GM18520 (cell line): ENCODE measurements at regions not wholly inside any gene's neighbourhood (a gene's known extent, or its start where the extent isn't known, plus 50 kb on each side); places are given as distances from the start of the nearest gene placed in this dataset.
"Not testable (repeated sequence)": the region's sequence is repeated elsewhere in the genome, so short reads cannot be mapped to it uniquely, and the experiment has no call there.

Experiments
- ATAC-seq: cut with Tn5 transposase; IDR thresholded peaks from one replicate; pipeline ENCODE4 v1.9.1; 2021; ENCODE audit not compliant: unreplicated experiment

DNA sequence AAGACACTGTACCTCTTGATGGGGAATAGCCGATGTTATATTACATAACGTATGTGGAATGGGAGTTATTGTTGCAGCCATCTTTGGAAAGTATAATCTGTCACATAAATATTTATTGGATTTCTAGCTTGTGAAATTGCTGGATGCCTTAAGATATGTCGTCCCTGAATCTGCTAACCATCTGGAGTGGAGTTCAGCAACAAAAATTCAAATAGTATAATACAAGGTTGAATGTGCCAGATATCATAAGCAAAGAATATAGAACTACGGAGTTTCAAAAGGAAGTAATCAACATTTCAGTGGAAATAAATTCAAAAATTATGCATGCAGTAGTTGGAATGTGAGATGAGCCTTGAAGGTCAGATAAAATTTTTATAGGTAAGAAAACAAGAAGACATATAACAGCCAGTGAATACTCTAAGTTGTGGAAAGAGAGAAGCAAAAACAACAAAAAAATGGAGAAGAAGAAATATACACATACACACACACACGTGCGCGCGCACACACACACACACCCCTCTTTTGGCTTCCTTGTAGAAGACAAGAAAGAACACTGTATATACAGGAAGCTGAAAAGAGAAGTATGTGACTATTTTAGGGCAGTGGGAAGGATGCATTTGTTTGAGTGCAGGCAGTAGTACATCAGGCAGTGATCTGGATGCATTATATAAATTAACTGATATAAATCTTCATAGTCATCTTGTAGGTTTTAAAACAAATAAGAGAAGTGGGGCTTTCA is 516.7 kb downstream of the KCNT2 start:
- no peak for ATAC-seq

DNA sequence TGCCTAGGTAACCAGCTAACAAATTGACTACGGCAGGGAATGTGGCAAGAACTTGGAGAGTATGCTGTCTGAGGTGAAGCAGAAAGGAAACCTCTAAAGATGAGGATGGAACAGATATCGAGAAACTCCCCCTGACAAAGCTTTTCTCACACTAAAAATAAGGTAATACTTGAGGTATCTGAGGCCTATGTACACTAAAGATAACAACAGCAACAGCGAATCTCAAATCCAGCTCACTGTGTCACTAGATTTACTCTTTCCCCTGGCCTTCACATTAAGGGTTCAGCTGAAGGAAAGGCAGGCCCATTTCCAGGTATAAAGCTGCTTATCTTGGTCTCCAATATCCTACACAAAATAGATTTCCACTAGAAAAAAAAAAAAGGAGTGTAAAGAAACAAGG is 518.0 kb downstream of the KCNT2 start:
- ATAC-seq = no peak

DNA sequence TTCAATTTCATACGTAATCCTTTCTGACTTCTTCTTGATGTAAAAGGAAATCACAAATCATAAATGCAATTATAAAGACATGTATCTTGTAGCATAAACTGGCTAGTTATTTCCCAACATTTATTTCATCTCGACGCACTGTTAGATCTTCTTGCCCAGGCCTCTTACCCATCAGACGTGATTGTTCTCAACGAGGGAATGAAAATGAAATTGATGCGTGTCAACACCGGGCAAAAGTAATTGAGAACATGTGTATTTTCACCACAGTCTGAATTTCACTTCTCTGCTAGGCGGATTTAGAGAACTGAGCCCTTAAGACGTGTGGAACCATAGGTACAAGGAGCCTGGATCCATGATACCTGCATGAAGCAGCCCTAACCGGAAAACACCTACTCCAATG is 519.7 kb downstream of the KCNT2 start:
- no peak for ATAC-seq

DNA sequence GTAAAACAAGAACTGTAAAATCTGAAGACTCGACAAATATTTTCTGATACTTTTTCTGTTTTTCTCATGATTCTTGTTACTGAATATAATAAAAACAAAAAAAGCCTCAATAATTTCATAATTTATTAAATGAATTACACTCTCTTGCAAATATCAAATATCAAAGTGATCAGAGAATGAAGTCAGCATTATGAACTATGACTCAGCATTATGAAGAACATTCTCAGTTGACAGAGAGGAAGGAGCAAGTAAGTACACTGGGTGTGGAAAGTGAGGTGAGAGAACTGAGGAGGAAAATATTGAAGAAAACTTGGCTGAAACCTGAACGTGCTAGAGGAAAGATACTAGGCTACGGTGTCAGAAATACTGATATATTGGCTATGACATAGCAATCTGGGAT is 529.5 kb downstream of the KCNT2 start:
- no peak for ATAC-seq

DNA sequence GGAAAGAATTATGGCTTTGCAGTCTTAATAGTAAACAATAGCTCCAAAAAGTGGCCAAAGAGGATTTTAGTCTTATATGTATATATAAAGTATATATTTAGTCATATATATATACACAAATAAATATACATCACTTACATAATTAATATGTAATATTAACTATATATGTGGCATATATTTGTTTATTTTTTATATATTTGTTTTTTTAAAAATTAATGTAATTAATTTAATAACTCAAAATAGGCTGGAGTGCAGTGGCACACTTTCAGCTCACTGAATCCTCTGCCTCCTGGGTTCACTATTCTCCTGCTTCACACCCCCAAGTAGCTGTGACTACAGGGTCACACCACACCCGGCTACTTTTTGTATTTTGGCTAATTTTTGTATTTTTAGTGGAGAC is 532.6 kb downstream of the KCNT2 start:
- ATAC-seq = no peak

DNA sequence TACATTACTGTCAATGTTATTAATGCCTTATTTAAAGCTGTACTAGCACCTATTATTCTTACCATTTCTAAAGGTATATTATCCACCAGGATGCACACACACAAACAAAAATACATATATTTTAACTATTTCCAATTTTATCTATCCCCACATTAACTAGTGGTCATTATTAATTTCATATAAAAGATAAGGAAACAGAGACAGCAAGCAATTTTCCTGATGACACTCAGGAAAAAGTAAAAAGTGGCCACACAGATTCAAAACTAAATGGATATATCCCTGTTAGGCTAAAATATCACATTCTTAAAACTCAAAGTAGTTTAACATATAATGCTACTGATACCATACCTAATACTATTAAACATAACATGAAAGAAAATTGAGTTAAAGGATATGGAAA is 534.1 kb downstream of the KCNT2 start:
- ATAC-seq = no peak

DNA sequence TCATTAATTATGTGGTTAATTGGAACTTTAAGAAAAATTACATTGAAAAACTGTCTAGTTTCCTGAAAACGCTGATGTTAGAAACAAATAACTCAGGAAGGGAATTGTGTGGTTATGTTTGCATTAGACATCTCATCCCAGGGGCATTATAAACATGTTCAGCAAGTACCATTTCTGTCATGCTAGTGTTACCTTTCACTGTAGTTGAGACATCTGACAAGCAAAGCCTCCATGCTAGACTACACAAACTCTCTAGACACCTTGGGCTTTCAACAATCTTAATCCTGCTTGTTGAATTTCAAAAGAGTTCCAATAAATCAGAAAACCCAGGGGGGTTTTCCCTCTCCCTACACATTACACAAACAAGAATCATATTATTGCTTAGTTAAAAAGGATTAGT is 536.8 kb downstream of the KCNT2 start:
- no peak for ATAC-seq

DNA sequence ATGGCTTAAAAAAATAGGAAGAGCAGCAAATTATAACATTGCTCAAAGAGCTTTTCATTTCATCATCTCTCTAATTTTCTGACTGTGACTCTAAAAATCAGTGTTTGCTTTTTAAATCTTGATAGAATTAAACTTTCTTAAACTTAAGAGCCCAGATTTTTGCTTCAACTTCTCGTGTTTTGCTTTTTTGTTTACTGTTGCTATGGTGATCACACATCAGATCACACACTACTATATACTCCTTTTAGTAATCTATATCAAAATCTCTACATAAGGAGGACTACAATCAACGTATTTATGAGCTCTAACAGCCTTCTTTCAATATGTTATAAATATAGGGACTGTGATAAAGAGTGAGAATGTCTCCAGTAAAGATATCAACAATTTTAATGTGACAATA is 537.3 kb downstream of the KCNT2 start:
- no peak for ATAC-seq

DNA sequence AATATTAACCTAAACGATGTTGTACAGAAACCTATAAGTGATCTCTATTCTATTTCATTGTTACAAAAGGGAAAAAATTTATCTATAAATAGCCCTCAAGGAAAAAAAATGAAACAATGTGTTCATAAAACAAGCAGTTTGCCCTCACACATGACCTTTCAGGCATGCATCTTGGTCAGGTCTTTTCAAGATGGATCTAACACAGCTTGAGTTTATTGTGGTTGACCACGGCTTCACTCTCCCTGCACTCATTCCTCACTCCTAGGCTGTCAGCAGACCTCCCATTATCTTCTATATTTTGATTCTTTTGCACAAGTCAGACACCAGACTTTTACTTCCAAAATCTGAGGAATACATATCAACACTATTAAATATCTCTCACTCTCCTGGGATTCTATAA is 544.3 kb downstream of the KCNT2 start:
- ATAC-seq = no peak

DNA sequence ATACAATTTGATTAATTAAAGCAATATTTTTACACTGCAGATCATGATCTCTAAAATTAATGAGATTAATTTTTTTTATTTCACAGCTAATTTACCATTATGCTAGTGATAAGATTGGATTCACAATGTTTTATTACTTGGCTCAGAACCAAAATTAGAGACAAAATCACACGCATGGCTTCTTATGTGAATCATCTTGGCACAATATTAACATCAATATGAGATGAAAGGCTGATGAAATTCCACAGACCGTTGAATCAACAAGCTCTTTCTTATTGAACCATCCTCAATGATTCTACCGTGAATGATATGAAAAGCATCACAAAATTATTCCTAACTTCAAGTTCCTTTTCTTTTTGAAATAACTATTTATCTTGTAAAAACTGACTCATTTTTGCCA is 544.9 kb downstream of the KCNT2 start:
- no peak for ATAC-seq

DNA sequence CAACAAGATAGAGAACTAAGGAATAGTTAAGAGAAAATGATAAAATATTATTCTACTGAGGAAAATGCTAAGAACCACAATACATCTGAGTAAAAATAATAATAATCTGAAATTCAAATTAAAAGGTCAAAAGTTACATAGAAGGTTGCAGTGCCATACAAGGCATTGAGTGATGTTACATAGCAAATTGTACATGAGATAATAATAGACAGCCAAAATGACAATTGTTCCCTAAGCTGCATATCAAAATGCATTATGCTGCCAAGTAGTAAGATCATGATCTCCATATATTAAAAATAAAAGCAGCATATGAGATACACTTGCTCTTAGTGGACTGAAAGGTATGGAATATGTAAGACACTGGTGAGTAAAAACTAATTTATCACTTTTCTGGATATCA is 547.7 kb downstream of the KCNT2 start:
- no peak for ATAC-seq

DNA sequence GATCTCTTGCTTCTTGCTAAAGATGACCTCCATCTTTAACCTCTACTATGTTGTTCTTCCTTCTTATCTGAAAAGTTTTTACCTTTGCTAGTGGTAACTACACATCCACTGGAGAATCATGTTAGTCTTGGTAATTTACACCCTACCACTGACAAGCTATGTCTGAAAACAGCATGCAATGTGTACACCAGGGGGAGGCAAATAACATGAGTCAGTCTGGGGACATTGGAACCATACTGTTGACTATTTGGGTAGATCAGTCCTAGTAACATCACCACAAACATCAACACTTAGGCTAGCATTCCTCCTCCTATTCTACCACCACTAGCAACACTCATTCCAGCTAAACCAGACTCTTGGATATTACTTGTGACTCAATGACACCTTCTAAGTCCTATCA is 549.0 kb downstream of the KCNT2 start:
- ATAC-seq = no peak

DNA sequence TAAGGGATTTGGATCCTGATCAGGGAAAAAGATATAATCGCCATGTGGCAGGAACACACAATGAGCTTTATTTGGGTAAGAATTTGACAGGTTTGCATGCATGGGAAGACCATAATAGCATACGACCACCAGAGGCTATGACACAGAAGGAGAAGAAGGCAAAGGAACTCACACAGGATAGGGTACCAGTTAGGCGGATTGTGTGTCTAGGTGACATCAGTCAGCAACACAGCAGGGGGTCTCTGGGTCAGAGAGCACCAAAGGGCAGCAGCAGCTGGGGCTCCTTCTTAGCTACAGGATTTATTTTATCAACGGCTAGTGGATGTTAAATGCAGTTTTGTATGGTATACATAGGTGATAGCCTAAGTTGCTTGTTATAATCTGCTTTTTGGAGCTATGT is 551.3 kb downstream of the KCNT2 start:
- no peak for ATAC-seq

DNA sequence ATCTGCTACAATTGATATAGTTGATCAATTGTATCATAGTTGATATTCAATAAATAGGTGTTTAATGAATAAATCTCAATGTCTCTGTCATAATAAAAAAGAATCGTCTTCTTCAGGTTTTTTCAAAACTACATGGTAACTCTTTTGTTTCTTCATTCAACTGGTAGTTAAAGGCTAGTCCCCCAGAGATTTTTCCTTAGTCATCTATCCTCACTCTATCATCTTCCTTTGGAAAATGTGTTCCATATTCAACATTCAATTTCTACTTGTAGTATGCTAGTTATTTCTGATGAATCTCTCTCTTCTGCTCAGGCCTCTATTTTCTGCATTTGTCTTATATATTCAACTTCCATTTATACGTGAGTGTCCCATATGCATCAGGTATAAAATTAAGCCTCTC is 558.8 kb downstream of the KCNT2 start:
- no peak for ATAC-seq

DNA sequence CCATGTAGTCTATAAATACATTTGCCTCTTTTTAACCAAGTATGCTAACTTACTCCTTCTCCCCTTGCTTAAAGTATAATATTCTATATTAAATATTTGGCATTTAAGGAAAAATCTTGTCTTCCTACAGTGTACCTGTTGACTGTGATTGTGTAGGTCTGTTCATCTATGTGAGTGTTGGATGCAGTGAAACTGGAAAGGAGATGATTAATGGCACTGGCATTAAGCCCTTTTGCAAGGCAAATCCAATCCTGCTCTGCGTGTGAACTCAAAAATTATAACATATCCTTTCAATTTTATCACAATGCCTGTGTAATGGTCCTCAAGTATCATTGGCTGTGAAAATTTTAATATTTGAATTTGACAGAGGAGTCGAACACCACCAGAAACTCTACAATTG is 565.0 kb downstream of the KCNT2 start:
- ATAC-seq = no peak

DNA sequence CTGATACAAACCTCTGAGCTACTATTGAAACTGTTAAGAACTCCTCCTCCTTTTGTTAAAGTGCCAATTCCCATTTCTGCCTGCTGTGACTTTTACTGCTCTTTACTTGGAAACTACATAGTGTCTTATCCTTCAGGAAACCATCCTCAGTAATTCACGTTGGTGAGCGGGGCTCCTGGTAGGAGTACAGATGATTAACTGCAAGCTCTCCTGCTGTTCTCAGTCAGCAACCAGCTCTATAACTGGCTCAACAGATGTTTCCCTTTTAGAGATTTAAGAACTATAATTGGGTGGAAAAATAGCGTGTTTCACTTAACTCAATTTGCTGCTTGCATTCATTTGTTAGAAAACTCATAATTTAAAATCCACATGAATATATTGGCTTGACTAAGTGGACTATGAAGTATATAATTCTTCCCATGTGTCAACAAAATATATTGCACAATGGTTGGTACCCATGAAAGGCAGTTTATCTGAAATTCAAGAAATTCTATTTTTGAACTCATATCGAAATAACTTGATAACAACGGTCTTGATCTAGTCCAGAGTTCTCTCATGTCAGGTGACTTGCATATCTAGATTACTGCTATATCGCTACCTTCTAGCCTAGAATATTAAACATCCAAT is 574.0 kb downstream of the KCNT2 start:
- no peak for ATAC-seq

DNA sequence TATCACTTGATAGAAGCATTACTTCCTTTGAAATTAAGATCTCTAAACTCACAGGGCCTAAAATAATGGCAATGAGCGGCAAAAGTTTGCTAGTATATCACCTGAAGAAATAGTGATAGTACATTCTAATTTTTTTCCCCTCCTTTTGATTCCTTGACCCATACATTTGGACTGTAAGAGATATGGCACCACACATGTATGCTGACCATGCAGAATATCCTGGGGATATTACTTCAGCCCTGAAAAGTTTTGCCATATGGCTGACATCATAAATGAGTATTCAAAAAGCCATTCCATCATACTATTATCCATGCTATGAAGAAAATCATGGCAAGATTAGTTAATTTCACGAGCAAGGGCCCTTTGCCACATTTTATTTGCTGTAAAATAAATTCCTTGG is 576.9 kb downstream of the KCNT2 start:
- not testable (repeated sequence) for ATAC-seq

DNA sequence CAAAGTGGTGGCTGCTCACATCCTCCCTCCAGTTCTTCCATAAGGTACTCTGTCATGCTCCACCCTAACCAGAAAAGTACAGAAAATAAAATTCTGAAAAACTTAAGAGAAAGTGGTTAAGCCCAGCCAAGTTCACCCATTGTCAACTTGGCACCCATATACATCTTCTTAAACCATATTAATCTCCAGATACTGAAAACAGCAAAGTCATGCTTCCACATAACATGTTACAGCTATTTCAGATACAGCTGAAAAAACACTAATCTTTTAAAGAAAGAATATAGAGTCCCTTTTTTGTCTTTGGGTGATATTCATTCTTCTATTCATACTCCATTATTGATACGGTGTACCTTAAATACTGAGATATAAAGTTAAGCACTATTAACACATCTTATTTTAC is 577.8 kb downstream of the KCNT2 start:
- ATAC-seq = no peak

DNA sequence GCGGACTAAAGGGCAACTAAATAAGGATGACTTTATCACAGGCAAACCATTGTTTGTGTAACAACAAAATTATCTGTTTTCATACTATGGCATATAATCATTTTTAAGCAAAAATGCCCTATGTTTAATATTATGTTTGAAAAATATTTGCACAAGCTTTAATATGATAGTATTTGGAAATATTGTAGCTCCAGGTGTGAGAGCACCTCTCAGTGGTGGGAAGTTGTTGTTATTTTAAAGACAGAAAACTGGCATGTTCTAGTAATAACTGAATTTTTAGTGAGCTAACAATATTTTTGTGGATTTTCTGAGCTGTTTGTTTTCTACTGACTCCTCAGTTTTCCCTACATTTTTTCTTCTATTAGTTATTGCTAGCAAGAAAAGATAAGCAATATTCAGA is 578.8 kb downstream of the KCNT2 start:
- ATAC-seq = no peak

DNA sequence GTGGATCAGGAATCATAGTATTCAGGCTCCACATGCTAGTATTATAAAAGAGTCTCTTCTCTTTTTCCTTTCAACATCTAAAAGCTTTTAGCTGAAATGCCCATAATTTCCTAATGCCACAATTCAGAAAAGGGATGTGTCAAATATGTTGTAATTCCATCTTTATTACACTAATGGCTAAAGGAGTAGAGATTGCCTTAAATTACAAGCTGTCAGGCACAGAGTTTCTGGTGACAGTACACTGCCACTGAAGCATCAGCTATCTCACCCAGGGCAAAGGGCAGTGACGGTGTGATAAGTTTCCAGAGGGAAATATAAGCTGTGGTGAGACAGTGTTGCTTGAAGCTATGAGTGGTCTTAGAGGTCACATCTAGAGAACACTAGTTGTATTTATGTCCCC is 581.1 kb downstream of the KCNT2 start:
- no peak for ATAC-seq

DNA sequence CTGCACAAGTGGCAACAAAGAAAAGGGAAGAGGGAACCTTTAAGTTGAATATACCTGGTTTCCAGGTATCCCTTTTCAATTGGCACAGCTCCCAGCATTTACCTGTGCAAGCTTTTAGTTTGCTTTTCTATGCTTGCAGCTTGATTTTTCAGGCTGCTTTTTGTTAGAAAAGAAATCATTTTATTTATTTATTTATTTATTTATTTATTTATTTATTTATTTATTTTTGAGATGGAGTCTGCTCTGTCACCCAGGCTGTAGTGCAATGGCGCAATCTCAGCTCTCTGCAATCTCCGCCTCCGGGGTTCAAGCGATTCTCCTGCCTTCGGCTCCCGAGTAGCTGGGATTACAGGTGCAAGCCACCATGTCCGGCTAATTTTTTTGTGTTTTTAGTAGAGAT is 587.1 kb downstream of the KCNT2 start:
- ATAC-seq = not testable (repeated sequence)

DNA sequence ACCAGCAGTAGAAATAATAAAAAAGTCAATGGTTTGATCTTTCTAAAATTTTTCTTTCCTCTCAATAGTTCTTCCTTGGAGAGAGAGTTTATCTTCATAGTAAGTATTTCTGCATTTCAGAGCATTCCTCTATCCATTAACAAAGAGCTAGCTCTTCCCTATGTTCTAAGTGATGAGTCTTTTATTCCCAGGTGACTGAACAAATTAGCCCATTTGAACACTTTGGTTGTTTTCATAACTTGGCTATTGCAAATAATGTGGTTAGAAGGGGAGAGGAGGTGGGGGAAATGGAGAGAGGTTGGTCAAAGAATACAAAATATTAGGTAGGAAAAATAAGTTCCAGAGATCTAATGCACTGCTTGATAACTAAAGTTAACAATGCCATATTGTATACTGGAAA is 598.9 kb downstream of the KCNT2 start:
- ATAC-seq = no peak

DNA sequence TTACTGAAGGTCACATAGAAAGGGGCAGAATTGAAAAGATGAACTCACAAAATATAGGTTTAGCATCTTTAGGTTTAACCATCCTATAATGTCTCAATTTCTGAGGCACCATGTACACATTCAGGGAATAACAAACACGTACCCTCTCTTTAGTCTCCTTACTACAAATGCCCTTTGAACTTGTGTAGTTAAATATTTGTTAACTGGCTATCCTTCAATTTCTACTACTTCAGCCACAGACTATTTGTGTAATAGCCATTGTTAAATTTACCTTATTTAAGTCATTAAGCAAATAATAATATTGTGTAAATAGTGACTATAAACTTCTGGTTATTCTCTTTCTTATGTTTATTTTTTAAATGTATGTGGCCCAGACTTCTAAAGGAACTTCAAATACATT is 600.5 kb downstream of the KCNT2 start:
- no peak for ATAC-seq
